SK-N-DZ (cell line): ENCODE measurements at regions not wholly inside any gene's neighbourhood (a gene's known extent, or its start where the extent isn't known, plus 50 kb on each side); places are given as distances from the start of the nearest gene placed in this dataset.
"Not testable (repeated sequence)": the region's sequence is repeated elsewhere in the genome, so short reads cannot be mapped to it uniquely, and the experiment has no call there.

Source experiments
- DNase-seq: peaks from one replicate; pipeline ENCODE4 v3.0.0-alpha.2; 2015; ENCODE audit warnings: low spot score

DNA sequence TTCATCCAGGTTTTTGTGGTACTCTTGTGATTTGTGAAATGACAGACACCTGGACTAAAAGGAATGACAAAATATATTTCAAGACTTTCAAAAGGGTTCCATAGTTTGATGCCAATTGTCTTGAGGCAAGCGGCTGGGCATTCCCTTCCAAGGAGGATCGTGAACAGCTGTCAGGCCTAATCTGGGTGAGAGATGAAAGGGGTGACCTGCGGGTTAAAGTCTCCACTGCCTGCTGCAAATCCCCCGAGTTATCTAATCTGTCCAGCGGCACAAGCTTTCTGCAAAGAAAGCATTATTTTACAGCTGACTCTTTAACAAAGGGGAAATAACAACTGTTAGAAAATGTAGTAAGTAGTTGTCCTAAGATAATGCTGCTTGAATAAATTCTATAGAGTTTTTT, 128.7 kb upstream of the MB21D2 start:
- no peak for DNase-seq

DNA sequence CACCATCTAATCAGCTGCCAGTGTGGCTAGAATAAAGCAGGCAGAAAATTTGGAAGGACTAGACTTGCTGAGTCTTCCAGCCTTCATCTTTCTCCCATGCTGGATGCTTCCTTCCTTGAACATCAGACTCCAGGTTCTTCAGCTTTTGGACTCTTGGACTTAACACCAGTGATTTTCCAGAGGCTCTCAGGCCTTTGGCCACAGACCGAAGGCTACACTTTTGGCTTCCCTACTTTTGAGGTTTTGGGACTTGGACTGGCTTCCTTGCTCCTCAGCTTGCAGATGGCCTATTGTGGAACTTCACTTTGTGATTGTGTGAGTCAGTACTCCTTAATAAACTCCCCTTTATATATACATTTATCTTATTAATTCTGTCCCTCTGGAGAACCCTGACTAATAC, 129.8 kb upstream of the MB21D2 start:
- not testable (repeated sequence) for DNase-seq

GRCh38 chr3:193048127-193048526, 130.5 kb upstream of the MB21D2 start:
- no peak for DNase-seq

DNA sequence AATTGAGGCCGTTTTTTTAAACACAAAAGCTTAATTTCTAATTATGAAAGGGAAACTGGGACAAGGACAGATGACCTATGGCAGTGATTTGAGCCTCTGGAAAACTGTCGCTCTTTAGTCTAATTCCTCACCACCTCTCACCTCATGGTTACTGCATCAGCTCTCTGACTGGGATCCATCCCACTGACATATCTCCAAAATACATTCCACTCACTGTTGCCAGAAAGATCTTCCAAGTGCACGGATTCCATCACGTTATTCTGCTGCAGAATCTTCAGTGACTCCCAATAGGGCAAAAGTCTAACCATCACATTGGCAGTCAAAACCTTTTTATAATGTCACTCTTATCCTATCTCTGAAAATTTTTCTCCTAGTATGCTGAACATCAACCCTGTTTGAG, 132.3 kb upstream of the MB21D2 start:
- no peak for DNase-seq

DNA sequence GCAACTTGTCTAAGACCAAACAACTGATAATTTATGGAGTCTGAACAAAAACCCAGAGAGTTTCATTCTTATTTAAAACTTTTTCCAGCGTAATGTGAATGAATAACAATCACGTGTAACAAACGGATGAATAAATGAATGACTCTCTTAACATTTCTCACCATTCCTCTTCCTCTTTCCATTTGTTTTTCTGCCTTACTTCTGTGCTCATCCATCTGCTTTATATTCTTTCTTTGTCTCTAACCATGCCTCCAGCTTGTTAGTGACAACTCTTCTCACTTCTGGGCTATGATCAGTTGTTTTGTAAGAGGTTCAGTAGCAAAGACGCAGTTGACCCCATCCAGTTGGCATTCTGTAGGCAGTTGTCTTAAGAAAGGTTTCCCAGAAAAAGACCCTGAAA, 133.7 kb upstream of the MB21D2 start:
- DNase-seq, result no peak

- no peak for DNase-seq
These were observed 134.8 kb upstream of the MB21D2 start for GRCh38 chr3:193052354-193053045.

DNA sequence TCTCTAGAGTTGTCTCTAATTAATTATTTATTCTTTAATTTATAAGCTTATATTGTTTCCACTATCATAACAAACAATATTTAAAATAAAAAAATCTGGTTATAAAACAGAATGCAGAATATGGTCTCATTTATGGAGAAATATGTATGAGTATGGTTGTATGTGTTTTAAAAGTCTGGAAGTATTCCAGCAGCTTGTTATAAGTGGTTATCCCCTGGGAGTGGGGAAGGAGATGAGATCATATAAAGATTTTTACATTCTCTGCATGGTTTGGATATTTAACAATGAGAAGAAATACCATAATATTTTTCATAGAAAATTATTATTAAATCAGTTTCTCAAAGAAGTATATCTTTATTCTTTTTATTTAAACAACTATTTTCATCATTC, 135.4 kb upstream of the MB21D2 start:
- DNase-seq, result no peak

GRCh38 chr3:193055352-193055751, 137.7 kb upstream of the MB21D2 start:
- no peak for DNase-seq

DNA sequence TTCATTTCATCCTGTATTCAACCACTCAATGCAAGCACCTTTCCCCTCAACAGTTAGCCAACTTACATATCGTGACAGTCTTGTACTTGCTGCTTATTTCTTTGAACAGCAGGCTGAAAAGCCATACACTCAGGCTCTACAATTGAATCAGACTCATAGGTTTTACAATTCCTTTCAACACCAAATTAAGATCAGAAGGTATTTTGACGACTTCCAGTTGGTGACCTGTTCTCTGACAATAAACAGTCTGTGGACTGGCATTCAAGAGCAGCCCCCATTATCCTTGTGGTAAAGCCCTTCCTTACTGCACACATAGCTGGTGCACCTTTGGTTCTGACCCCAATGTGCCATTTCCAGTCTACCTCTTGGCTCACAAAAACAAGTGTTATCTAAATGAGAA, 140.0 kb upstream of the MB21D2 start:
- no peak for DNase-seq

DNA sequence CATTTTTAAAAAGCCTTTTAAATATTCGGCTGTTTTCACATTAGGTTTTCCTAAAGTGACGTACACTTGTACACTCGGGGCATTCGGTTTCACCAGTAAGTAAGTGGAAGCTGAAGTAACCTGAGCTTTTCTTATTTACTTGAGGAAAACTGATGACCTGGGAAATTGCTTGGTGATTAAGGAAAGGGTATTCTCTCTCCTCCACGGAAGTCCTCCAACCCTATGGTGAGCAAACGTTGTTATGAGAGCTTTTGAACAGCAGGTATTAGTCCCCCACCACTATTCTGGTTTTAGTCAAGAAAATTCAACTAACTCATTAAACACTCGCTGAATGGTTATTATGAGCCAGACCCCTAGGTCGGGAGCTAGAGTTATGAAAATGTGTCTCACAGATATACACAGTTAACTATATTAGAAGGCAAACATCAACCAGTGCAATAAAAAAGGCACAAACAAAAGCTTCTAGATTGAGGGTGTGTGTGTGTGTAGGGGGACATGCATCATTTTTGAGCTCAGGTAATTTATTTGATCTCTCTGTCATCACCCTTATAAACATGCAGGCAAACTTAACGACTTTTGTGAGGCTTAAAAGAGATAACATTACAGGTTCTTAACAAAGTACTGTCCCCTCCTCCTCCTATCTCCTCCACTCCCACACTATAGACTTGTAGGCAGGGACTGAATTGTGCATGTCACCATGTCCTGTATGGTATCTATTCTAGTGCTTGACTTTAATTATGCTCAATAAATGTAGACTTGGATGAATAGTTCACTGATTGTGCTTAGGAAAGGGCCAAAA, 143.3 kb upstream of the MB21D2 start:
- no peak for DNase-seq

- no peak for DNase-seq
These were observed 150.7 kb upstream of the MB21D2 start for GRCh38 chr3:193068365-193068764.

DNA sequence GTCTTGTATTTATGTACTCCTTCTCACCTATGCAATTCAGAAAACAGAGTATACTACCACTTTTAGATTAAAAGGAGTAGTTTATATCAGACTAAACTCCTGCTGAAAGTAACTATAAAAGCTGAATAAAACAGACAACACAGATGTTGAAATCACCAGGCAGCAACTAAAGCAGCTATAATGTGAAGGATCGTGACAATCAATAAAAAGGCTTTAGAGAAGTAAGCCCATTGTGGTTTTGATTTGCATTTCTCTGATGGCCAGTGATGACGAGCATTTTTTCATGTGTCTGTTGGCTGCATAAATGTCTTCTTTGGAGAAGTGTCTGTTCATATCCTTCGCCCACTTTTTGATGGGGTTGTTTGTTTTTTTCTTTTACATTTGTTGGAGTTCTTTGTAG, 152.1 kb upstream of the MB21D2 start:
- DNase-seq, result not testable (repeated sequence)

DNA sequence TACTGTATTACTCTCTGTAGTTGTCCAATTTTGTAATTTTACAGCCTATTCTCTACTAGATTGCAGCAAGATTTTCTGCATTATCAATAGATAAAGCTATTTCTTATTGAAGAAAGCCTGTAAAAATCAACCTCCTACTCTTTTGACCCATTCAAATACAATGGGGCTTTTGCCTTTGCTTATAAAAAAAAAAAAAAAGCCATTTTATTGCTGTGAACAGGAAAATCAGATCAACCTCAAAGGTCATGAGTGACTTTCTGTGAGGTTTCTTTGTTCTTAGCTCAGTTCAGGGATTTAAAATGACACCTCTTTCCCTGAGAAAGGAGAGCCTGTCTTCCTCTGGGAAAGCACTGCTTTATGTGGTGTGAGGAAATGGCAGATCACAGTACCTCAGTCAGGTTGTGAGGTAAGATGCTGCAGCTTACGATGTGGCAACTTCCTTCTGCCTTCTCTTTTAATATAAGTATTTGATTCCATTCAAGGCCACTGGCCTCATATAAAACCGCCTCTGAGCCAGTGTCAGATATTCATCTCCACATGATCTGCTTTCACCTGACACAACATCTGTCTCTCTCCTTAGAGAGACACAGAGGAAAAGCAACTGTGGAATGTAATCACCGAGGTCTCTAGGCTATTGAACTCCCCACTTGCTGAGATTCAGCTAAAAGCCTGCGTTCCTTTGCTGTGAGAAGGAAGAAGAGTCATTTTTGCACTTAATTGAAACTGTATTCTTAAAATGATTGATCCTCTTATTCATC, 161.5 kb upstream of the MB21D2 start:
- no peak for DNase-seq

DNA sequence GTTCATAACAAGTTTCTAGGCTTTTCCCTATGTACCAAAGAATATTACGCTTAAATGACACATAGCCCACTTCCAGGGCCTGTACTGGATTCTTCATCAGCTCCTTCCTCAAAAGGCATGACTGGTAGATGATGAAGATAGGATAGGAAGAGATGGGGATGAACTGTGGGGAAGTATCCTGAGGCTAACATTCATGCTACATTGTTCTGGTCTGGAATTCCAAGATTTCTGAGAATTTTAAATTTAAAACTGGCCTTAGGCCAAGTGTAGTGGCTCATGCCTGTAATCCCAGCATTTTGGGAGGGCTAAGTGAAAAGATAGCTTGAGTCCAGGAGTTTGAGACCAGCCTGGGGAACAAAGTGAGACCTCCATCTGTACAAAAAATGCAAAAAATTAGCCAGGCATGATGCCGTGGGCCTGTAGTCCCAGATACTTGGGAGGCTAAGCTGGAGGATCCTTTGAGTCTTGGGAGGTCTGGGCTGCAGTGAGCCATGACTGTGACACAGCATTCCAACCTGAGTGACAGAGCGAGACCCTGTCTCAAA, 160.1 kb upstream of the PLAAT1 start:
- no peak for DNase-seq

GRCh38 chr3:193085655-193086054, 155.4 kb upstream of the PLAAT1 start:
- DNase-seq, result no peak

GRCh38 chr3:193086681-193087080, 154.3 kb upstream of the PLAAT1 start:
- DNase-seq, result no peak

GRCh38 chr3:193087336-193087735, 153.7 kb upstream of the PLAAT1 start:
- DNase-seq, result no peak

DNA sequence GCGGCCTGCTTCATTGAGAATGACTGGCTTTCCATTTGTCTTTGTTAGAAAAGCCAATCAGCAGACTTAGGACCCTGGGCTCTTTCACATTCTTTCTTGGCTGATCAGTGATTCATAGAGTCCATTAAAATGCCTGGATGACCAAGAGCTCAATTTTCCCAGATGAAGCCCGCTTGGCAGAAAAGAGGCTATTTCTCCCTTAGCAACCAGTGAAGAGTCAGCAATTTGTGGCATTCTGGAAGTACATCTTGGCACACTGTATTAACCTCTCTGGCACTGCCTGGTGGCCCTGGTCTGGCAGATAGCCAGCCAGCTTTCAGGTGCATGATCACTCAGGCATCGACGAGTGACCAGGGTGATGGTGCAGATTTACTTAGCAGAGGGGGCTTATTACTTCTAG, 145.7 kb upstream of the PLAAT1 start:
- no peak for DNase-seq

DNA sequence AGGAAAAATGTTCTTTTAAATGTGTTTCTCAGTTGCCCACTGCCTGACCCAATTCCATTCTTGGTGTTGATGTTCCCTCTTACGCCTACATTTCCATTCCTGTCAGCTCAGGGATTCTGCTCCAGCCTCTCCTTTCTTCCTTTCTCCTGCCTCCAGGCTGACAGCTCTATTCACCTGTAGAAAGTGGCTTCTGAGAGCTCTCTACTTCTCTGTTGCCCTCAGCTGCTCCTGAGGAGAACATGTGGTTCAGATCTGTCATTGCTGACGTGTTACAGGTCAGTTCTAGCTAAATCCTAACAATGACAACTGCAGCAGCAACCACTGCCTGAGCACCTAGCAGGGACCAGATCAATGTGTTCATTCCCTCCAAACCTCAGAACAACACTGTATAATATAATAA, 144.9 kb upstream of the PLAAT1 start:
- no peak for DNase-seq

GRCh38 chr3:193114431-193115340, 126.3 kb upstream of the PLAAT1 start:
- no peak for DNase-seq

DNA sequence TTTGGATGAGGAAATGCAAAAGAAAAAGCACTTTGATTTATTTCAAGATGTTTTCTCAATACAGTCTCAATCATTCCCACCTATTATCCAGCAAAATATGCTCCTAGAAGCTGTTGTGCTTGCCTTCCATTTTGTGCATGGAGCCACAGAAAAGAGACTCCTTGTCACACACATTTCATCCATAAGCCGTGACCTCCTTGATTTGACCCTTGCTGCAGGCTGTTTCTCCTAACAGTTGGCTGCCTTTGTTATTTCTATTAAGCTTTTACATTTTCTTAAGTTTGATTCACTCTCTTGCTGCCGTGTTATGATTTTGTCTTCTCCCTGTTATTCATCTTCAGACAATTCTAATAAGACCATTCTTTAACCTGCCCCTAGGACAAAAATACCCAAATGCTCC, 124.2 kb upstream of the PLAAT1 start:
- DNase-seq, result no peak
